Colon (tissue), 2 donors: ENCODE measurements at regions not wholly inside any gene's neighbourhood (a gene's known extent, or its start where the extent isn't known, plus 50 kb on each side); places are given as distances from the start of the nearest gene placed in this dataset.
"Not testable (repeated sequence)": the region's sequence is repeated elsewhere in the genome, so short reads cannot be mapped to it uniquely, and the experiment has no call there.

ENCODE experiments used
- FAIRE-seq: peaks from 2 replicates; lab custom pipeline; 2012; peaks lifted over from hg19 to GRCh38; lab: Jason Lieb, UNC
- donor health status: control.
- donor health status: control.

GRCh38 chr12:74148849-74149248 is 388.8 kb upstream of the ATXN7L3B start:
- no peak for FAIRE-seq

DNA sequence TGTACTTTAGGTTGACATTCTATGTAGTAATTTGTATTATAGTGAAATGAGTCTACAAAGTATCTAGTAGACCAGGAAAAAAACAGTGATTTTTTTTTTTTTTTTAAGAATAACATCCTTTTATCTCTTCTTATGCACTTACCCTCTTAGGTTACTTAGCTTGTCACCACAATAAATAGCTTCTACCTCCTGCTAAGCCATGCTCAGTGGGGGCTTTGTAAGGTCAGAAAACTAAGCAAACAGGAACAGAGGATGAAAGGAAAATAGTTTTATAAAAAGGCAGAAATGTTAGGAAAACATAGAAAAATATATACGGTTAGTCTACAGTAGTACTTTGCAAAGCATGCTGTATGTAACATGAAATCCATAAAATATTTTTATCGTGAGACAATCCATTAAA is 385.3 kb upstream of the ATXN7L3B start:
- no peak for FAIRE-seq

DNA sequence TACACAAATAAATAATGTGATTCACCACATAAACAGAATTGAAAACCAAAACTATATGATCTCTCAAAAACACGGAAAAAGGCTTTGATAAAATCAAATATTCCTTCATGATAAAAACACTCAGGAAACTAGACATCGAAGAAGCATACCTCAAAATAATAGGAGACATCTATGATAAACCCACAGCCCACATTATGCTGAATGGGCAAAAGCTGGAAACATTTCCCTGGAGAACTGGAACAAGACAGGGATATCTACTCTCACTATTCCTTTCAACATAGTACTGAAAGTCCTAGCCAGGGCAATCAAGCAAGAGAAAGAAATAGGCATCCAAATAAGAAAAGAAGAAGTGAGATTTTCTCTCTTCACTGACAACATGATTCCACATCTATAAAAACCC is 371.5 kb upstream of the ATXN7L3B start:
- no peak for FAIRE-seq

- FAIRE-seq = no peak
These were observed 368.0 kb upstream of the ATXN7L3B start for GRCh38 chr12:74169607-74170006.

DNA sequence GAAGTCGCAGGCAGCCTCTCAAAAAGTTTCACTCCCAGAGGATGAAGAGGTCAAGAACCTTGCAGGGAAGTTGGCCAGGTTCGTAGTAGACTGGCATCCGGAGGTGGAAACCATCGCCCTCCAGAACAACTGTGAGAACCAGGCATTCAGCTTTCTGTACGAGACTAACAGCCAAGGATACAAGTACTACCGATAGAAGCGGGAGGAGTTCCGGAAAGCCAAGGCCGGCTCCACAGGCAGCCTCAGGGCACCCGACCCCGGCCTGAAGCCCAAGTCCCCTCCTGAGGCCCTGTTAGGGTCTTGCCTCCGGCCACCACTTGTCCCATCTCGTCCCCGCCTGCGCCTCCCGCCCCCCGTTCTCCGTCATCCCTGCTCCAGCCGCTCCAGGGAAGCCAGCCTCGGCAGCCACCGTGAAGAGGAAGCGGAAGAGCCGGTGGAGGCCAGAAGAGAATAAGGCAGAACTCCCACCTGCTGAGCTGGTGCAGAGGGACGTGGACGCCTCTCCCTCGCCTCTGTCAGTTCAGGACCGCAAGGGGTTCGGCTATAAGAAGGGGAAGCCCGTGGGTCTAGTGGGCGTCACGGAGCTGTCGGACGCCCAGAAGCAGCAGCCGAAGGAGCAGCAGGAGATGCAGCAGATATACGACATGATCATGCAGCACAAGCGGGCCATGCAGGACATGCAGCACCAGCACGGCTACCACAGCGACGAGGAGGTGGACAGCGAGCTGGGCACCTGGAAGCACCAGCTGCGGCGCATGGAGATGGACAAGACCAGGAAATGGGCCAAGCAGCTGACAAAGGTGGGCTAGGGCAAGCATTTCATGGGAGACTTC is 366.8 kb upstream of the ATXN7L3B start:
- no peak for FAIRE-seq

DNA sequence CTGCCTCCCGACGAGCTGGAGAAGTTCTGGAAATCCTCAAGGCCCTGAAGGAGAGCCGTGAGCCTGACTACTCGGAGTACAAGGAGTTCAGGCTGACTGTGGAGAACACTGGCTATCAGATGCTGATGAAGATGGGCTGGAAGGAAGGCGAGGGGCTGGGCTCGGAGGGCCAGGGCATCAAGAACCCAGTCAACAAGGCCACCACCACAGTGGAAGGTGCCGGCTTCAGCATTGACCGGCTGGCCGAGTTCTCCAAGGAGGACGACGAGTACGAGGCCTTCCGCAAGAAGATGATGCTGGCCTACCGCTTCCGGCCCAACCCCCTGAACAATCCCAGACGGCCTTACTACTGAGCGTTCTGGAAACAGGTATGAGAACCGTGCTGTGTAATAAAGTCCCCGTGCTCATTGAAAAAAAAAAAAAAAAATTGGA is 366.1 kb upstream of the ATXN7L3B start:
- no peak for FAIRE-seq

DNA sequence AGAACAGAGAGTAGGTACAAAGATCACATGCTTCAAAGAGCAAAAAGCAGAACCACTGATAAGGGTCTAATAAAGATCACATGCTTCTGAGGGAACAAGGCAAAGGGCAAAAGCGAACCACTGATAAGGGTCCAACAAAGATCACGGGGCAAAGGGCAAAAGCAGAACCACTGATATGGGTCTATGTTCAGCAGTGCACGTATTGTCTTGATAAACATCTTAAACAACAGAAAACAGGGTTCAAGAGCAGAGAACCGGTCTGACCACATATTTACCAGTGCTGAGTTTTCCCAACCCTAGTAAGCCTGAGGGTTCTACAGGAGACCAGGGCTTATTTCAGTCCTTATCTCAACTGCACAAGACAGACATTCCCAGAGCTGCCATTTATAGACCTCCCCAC is 362.7 kb upstream of the ATXN7L3B start:
- FAIRE-seq = not testable (repeated sequence)

DNA sequence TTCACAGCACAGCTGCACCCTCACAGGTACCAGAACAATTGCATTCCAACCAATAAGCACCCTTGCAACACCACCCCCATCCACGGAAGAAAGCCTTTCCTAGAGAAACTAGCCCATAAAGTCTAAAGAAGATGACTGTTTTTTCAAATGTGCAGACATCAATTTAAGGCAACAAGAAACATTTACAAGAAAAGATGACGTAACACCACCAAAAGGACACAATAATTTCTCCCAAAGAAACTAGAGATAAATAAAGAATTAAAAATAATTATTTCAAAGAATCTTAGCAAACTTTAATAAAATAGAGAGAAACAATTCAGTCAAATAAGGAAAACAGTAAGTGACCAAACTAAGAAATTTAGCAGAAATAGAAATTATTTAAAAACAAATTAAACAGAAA is 352.3 kb upstream of the ATXN7L3B start:
- no peak for FAIRE-seq

GRCh38 chr12:74193191-74193590 is 344.4 kb upstream of the ATXN7L3B start:
- no peak for FAIRE-seq

- FAIRE-seq = no peak
These were observed 333.4 kb upstream of the ATXN7L3B start for GRCh38 chr12:74204236-74204635.

DNA sequence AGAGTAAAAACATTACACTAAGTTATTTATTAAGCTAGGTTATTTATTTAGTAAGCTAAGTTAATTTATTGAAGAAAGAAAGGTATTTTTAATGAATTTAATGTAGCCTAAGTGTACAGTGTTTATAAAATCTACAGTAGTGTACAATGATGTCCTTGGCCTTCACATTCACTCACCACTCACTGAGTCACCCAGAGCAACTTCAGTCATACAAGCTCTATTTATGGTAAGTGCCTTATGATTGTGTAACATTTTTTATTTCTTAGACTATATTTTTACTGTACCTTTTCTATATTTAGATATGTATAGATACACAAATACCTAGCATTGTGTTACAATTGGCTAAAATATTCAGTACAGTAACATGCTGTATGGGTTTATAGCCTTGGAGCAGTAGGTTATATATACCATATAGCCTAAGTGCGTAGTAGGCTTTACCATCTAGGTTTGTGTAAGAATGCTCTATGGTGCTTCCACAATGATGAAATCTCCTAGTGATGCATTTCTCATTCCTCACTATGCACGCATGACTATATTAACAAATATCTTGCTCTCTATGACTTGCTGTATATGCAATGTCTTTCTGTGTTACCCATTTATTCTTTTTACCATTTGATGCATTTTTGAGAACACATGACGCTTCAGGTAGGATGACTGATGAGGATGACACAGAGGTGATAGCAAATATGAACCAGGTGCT is 309.6 kb upstream of the ATXN7L3B start:
- FAIRE-seq = peak; percentile 28

DNA sequence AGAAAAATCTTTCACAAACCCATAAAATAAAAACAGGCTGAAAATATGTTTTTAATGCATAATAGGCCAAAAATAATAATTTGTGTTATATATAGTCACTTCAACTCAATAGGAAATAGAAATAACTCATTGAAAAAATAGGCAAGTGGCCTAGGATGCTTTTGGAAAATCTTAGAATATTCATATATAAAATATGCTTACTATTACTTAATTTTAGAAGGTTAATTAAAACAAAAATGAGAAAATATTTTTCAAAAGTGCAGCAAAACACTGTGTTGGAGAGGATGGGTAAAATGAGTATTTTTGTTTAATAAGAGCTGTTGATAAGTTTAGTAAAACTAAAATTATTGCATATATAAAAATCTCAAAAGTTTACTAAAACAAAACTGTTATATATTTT is 308.0 kb upstream of the ATXN7L3B start:
- FAIRE-seq = peak; percentile 24

GRCh38 chr12:74235342-74235741 is 302.3 kb upstream of the ATXN7L3B start:
- FAIRE-seq = no peak

- FAIRE-seq = no peak
These were observed 296.3 kb upstream of the ATXN7L3B start for GRCh38 chr12:74241341-74241740.

DNA sequence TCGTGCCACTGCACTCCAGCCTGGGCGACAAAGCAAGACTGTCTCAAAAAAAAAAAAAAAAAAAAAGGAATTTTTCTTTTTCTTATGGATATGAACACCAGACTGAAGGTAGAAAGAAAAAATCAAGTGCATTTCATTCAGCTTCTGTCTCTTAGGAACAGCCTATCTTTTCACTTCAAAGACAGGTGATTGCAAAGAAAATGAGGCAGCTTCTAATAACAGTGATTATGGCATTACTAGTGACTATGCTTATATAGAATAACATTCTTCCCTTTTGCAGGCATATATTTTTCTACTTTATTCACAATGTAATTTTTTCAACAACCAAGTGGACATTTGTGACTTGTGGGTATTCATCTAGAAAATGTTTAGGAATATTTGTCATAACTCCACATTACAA is 295.5 kb upstream of the ATXN7L3B start:
- FAIRE-seq = no peak

- FAIRE-seq = no peak
These were observed 292.2 kb upstream of the ATXN7L3B start for GRCh38 chr12:74245458-74245857.

DNA sequence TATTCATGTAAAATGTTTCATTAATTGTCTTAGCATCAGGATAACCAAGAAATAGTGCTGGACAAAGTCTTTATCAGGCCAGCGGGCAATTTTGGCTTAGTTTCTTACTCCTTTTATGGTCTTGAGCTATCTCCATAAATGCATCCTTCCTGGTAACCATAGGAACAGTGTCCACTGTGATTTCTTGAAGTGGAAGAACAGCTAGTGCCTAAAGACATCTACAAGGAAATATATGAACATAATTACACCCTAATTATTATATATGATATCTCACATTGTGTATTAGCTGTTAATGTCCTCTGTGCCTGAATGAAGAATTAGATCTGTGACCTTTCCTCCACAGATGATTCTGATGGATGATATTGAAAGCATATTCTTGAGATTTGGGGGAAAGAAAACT is 286.7 kb upstream of the ATXN7L3B start:
- no peak for FAIRE-seq

GRCh38 chr12:74253826-74254225 is 283.8 kb upstream of the ATXN7L3B start:
- FAIRE-seq = not testable (repeated sequence)

GRCh38 chr12:74254784-74255183 is 282.9 kb upstream of the ATXN7L3B start:
- no peak for FAIRE-seq

DNA sequence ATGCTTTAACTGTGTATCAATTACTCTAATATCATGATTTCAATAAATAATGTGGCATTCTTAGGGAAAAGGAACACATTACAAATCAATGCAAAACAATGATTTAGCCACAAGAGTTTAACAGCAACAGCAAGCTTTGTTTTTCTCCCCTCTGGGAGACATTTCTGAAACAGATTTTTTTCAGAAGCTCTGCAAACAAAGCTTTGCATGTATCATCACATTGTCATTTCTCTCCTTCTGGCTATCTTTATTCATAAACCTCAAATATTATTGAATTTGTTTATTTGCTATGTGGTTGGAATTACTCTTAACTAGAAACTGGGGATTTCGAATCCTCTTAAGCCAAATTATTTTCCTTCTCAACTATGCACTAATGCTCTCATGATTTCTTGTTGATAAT is 278.4 kb upstream of the ATXN7L3B start:
- FAIRE-seq = no peak

GRCh38 chr12:74264692-74265091 is 272.9 kb upstream of the ATXN7L3B start:
- FAIRE-seq = no peak

- not testable (repeated sequence) for FAIRE-seq
These were observed 268.3 kb upstream of the ATXN7L3B start for GRCh38 chr12:74269355-74269754.

GRCh38 chr12:74280156-74280655 is 257.4 kb upstream of the ATXN7L3B start:
- FAIRE-seq = no peak
